A549 (cell line): ENCODE measurements at regions not wholly inside any gene's neighbourhood (a gene's known extent, or its start where the extent isn't known, plus 50 kb on each side); places are given as distances from the start of the nearest gene placed in this dataset.

Experiments used
- ATAC-seq, 2 experiments: fragments of 200-7000 bp in 1 of 2; fragments of >200 bp in 1 of 2; cut with Nextera tagmentation in 1 of 2; cut with Tn5 transposase in 1 of 2; 3 replicates each; pipeline versions ENCODE4 v1.8.0 to v1.9.1; 2018 to 2020; ENCODE audit warnings: mild to moderate bottlenecking in 1 of 2, moderate library complexity in 1 of 2
- CTCF ChIA-PET: fragments of 300-600 bp; sonication (Branson Sonifier 250); formaldehyde crosslinking; extraction: SDS; loops from one replicate; lab custom pipeline; 2021; ENCODE audit warnings: antibody characterized with exemption, inconsistent platforms; lab: Yijun Ruan, JAX
- POLR2A ChIA-PET: fragments of 350-600 bp; formaldehyde crosslinking; extraction: SDS; loops from one replicate; lab custom pipeline; 2021; ENCODE audit warnings: antibody characterized with exemption, inconsistent platforms; lab: Yijun Ruan, JAX
- DNase-seq, 2 experiments: peaks; one replicate each; pipeline versions ENCODE4 v3.0.0 to v3.0.0-alpha.2; 2011 to 2016; ENCODE audit warnings: low read depth in 1 of 2, low spot score in 1 of 2
- FAIRE-seq: peaks from 2 replicates; lab custom pipeline; 2011; peaks lifted over from hg19 to GRCh38; lab: Jason Lieb, UNC
- H3K27ac ChIP-seq, 2 experiments: fragments of >200 bp; sonication (Bioruptor Twin); formaldehyde crosslinking; 3 replicates each; pipeline ENCODE4 v1.5.1; 2016 to 2017
- H3K4me1 ChIP-seq: fragments of >200 bp; sonication (Bioruptor Twin); formaldehyde crosslinking; 3 replicates; pipeline ENCODE4 v1.6.1; 2016
- H3K4me2 ChIP-seq: fragments of >200 bp; sonication (Bioruptor Twin); formaldehyde crosslinking; 3 replicates; pipeline ENCODE4 v1.6.1; 2016
- H3K4me3 ChIP-seq: fragments of >200 bp; sonication (Bioruptor Twin); formaldehyde crosslinking; 3 replicates; pipeline ENCODE4 v1.5.1; 2016
- H3K9me3 ChIP-seq: fragments of >200 bp; sonication (Bioruptor Twin); formaldehyde crosslinking; 3 replicates; pipeline ENCODE4 v1.6.1; 2016
- CBX2 ChIP-seq: fragments of 200-600 bp; sonication (generic); IDR thresholded peaks from 2 replicates; pipeline ENCODE4 v1.6.1; 2016; ENCODE audit warnings: low read depth, mild to moderate bottlenecking, borderline replicate concordance
- CBX8 ChIP-seq: fragments of 200-600 bp; sonication (generic); IDR thresholded peaks from 2 replicates; pipeline ENCODE4 v1.6.1; 2016
- CHD4 ChIP-seq: fragments of 200-600 bp; sonication (generic); IDR thresholded peaks from 2 replicates; pipeline ENCODE4 v1.6.1; 2016; ENCODE audit warnings: antibody characterized with exemption, mild to moderate bottlenecking, borderline replicate concordance
- EHMT2 ChIP-seq: fragments of 200-600 bp; sonication (generic); IDR thresholded peaks from 2 replicates; pipeline ENCODE4 v1.6.1; 2016; ENCODE audit warnings: antibody characterized with exemption, low read depth, mild to moderate bottlenecking, moderate library complexity
- ESRRA ChIP-seq: fragments of 150-350 bp; IDR thresholded peaks from 2 replicates; pipeline ENCODE4 v1.6.1; 2014; ENCODE audit warnings: mild to moderate bottlenecking, low read length, borderline replicate concordance
- FOSB ChIP-seq: fragments of 250-450 bp; sonication (Bioruptor Pico); IDR thresholded peaks from 2 replicates; pipeline ENCODE4 v1.5.0; 2020; ENCODE audit warnings: mild to moderate bottlenecking, moderate library complexity
- HDAC2 ChIP-seq: fragments of 200-600 bp; sonication (generic); IDR thresholded peaks from 2 replicates; pipeline ENCODE4 v1.6.1; 2016
- HEYL ChIP-seq: fragments of 250-450 bp; sonication (Bioruptor Pico); IDR thresholded peaks from 2 replicates; pipeline ENCODE4 v1.8.0; 2021; ENCODE audit warnings: mild to moderate bottlenecking, moderate library complexity
- HOXA7 ChIP-seq: fragments of 250-450 bp; sonication (Bioruptor Pico); IDR thresholded peaks from 2 replicates; pipeline ENCODE4 v1.5.0; 2020; ENCODE audit warnings: mild to moderate bottlenecking, moderate library complexity
- HOXB13 ChIP-seq: fragments of 250-450 bp; sonication (Bioruptor Pico); IDR thresholded peaks from 2 replicates; pipeline ENCODE4 v1.5.0; 2020; ENCODE audit warnings: low read depth, mild to moderate bottlenecking, moderate library complexity
- JUN ChIP-seq, 2 experiments: fragments of >200 bp; sonication (Bioruptor Twin); formaldehyde crosslinking; IDR thresholded peaks; 2 replicates in 1 of 2; 3 replicates in 1 of 2; pipeline ENCODE4 v1.6.1; 2016 to 2017
- JUNB ChIP-seq: fragments of >200 bp; sonication (Bioruptor Twin); formaldehyde crosslinking; IDR thresholded peaks from 2 replicates; pipeline ENCODE4 v1.6.1; 2016
- MAFK ChIP-seq: fragments of 450-650 bp; IDR thresholded peaks from 2 replicates; pipeline ENCODE4 v1.6.1; 2014; ENCODE audit not compliant: partially characterized antibody
- MYC ChIP-seq: IDR thresholded peaks from 2 replicates; pipeline ENCODE4 v1.6.1; 2012; ENCODE audit warnings: mild to moderate bottlenecking, inconsistent platforms, low read length, improper control_type of control experiment, borderline replicate concordance
- NPAS2 ChIP-seq: fragments of 250-450 bp; sonication (Bioruptor Pico); IDR thresholded peaks from 2 replicates; pipeline ENCODE4 v1.8.0; 2022; ENCODE audit warnings: mild to moderate bottlenecking, moderate library complexity, borderline replicate concordance
- NR3C1 ChIP-seq: fragments of >200 bp; sonication (Bioruptor Twin); formaldehyde crosslinking; IDR thresholded peaks from 3 replicates; pipeline ENCODE4 v1.6.1; 2017
- PHF8 ChIP-seq: fragments of 200-600 bp; sonication (generic); IDR thresholded peaks from 2 replicates; pipeline ENCODE4 v1.6.1; 2016; ENCODE audit warnings: low read depth, mild to moderate bottlenecking, antibody characterized with exemption, moderate library complexity, borderline replicate concordance
- POLR2AphosphoS2 ChIP-seq: conservative IDR thresholded peaks from 2 replicates; pipeline ENCODE4 v1.6.1; 2012; ENCODE audit warnings: low read length, improper control_type of control experiment, inconsistent platforms
- RNF2 ChIP-seq: fragments of 200-600 bp; sonication (generic); IDR thresholded peaks from 2 replicates; pipeline ENCODE4 v1.6.1; 2016; ENCODE audit warnings: low read depth, mild to moderate bottlenecking, antibody characterized with exemption, moderate library complexity, borderline replicate concordance
- SREBF2 ChIP-seq: fragments of 450-650 bp; IDR thresholded peaks from 2 replicates; pipeline ENCODE4 v1.6.1; 2014; ENCODE audit warnings: mild to moderate bottlenecking, moderate library complexity
- ZSCAN20 ChIP-seq: fragments of 250-450 bp; sonication (Bioruptor Pico); IDR thresholded peaks from 2 replicates; pipeline ENCODE4 v1.8.0; 2022; ENCODE audit warnings: mild to moderate bottlenecking, moderate library complexity
- WGBS: methylation state at CpG from one replicate; pipeline ENCODE4 v1.1.6; 2017; ENCODE audit errors: missing lambda C conversion rate; 5-methylcytosine and 5-hydroxymethylcytosine counted together
- TF ChIP-seq, protein P1 (sequence below): IDR thresholded peaks from 2 replicates; pipeline ENCODE4 v1.6.1; 2012
- TF ChIP-seq, protein P2 (sequence below): IDR thresholded peaks from 2 replicates; pipeline ENCODE4 v1.6.1; 2012; ENCODE audit warnings: low read depth, borderline replicate concordance

GRCh38 chr11:69394869-69395246 is 86.6 kb upstream of the LINC01488 start:
- Histone ChIP-seq H3K4me1 (no peaks in the 10 kb centered on the region), H3K9me3 (no peaks in the 10 kb centered on the region), H3K4me2 (no peak overlapping the region), H3K27ac (peak overlapping the region in 1 of 2 experiments; percentile 66; a peak in 3 of 6 replicates), H3K4me3 (no peak overlapping the region)
- ATAC-seq (no peak), FAIRE-seq (no peak), DNase-seq (no peak)
- WGBS = 77% methylated on average over 7 of the region's 7 CpGs
- TF ChIP-seq EHMT2 = no peak
- TF ChIP-seq NR3C1 = no peak
- TF ChIP-seq, protein P1, sequence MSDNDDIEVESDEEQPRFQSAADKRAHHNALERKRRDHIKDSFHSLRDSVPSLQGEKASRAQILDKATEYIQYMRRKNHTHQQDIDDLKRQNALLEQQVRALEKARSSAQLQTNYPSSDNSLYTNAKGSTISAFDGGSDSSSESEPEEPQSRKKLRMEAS = no peak
- no peak for TF ChIP-seq ZSCAN20
- TF ChIP-seq PHF8 = no peak
- no peak for TF ChIP-seq SREBF2
- TF ChIP-seq POLR2AphosphoS2 = no peak
- no peak for TF ChIP-seq MYC
- CTCF ChIA-PET = interaction anchor here (1.3 to 2.2 kb wide), 2 partner anchors 14 to 294 kb away, joined by 4 to 5 read pairs; no protein-coding TSS in a partner anchor
- POLR2A ChIA-PET = no interaction called here

DNA sequence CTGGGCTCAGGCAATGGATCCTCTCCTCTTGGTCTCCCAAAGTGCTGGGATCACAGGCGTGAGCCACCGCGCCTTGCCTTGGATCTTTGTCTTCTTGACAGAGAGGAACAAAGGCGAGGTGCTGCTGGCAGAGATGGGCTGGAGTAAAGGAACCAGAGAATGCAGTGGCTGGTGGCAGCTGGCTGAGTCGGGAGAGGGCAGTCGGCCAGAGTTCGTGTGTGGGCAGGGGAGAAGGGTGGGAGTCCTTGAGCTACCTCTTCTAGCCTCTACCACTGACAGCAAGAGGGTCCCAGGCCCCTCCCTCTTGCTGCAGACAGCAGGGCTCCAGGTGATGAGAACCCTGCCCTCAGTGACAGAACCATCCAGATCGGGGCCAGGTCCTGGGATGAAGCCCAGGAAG is 86.2 kb upstream of the LINC01488 start:
- H3K4me2 ChIP-seq = no peak overlapping the region
- WGBS = 82% methylated on average over 7 of the region's 8 CpGs
- TF ChIP-seq CBX8 = no peak
- TF ChIP-seq JUN (IDR thresholded peaks at IDR 0.05) = no peak
- TF ChIP-seq POLR2AphosphoS2 = no peak
- TF ChIP-seq NR3C1 = no peak
- TF ChIP-seq NPAS2 (CRISPR knock-in tag) = no peak
- TF ChIP-seq CHD4 = no peak
- TF ChIP-seq PHF8 = no peak
- FAIRE-seq (no peak), DNase-seq (no peak), ATAC-seq (no peak)
- ChIA-PET POLR2A (no interaction called here), CTCF (no interaction called here)
- H3K27ac ChIP-seq = peak overlapping the region in 1 of 2 experiments; percentile 66; a peak in 3 of 6 replicates
- H3K9me3 ChIP-seq = no peaks in the 10 kb centered on the region
- no peak overlapping the region for H3K4me3 ChIP-seq
- no peaks in the 10 kb centered on the region for H3K4me1 ChIP-seq

- TF ChIP-seq HDAC2 (no peak), HOXA7 (no peak), ESRRA (no peak), MAFK (no peak), NPAS2 (CRISPR knock-in tag) (no peak), CBX2 (no peak), PHF8 (no peak), HOXB13 (CRISPR knock-in tag) (no peak), HEYL (CRISPR knock-in tag) (no peak), FOSB (CRISPR knock-in tag) (no peak), CBX8 (no peak), JUNB (no peak), EHMT2 (no peak), RNF2 (no peak), POLR2AphosphoS2 (no peak)
- TF ChIP-seq, protein P2, sequence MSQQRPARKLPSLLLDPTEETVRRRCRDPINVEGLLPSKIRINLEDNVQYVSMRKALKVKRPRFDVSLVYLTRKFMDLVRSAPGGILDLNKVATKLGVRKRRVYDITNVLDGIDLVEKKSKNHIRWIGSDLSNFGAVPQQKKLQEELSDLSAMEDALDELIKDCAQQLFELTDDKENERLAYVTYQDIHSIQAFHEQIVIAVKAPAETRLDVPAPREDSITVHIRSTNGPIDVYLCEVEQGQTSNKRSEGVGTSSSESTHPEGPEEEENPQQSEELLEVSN = no peak
- ATAC-seq (peak in 1 of 2 experiments; percentile 36; a peak in 2 of 6 replicates), DNase-seq (no peak), FAIRE-seq (no peak)
- CTCF ChIA-PET = interaction anchor here (0.9 kb wide), 1 partner anchor 134 kb away, joined by 3 read pairs; no protein-coding TSS in a partner anchor
- no peaks in the 10 kb centered on the region for H3K4me1 ChIP-seq
- peak overlapping the region in 1 of 2 experiments; percentile 66; a peak in 1 of 6 replicates for H3K27ac ChIP-seq
- no peak overlapping the region for H3K4me2 ChIP-seq
- POLR2A ChIA-PET = no interaction called here
- 81% methylated on average over 9 of the region's 14 CpGs for WGBS
- no peak overlapping the region for H3K4me3 ChIP-seq
- no peaks in the 10 kb centered on the region for H3K9me3 ChIP-seq
Measured at GRCh38 chr11:69396051-69396947, 85.2 kb upstream of the LINC01488 start.
